SK-N-SH treated with all-trans-retinoic acid at 6 μM for 48 hours (cell line): ENCODE measurements at regions not wholly inside any gene's neighbourhood (a gene's known extent, or its start where the extent isn't known, plus 50 kb on each side); places are given as distances from the start of the nearest gene placed in this dataset.
A peak's percentile ranks its signal among the peaks of the same experiment; 100 is the strongest.

ENCODE experiments used
- BACH2 ChIP-seq: fragments of 250-450 bp; sonication (Bioruptor Pico); IDR thresholded peaks from 2 replicates; pipeline ENCODE4 v1.9.0; 2021; ENCODE audit warnings: mild to moderate bottlenecking, borderline replicate concordance
- CREB5 ChIP-seq: fragments of 250-450 bp; sonication (Bioruptor Pico); IDR thresholded peaks from 2 replicates; pipeline ENCODE4 v1.5.1; 2020; ENCODE audit warnings: low read depth, mild to moderate bottlenecking, moderate library complexity
- CSRNP3 ChIP-seq: fragments of 250-450 bp; sonication (Bioruptor Pico); IDR thresholded peaks from 2 replicates; pipeline ENCODE4 v1.5.1; 2021; ENCODE audit warnings: mild to moderate bottlenecking, moderate library complexity
- ISL1 ChIP-seq: fragments of 250-450 bp; sonication (Bioruptor Pico); IDR thresholded peaks from 2 replicates; pipeline ENCODE4 v2.1.2; 2022; ENCODE audit warnings: mild to moderate bottlenecking, moderate library complexity
- PATZ1 ChIP-seq: fragments of 250-450 bp; sonication (Bioruptor Pico); IDR thresholded peaks from 2 replicates; pipeline ENCODE4 v1.8.0; 2020; ENCODE audit warnings: mild to moderate bottlenecking, moderate library complexity, borderline replicate concordance
- POU6F1 ChIP-seq: fragments of 250-450 bp; sonication (Bioruptor Pico); IDR thresholded peaks from 2 replicates; pipeline ENCODE4 v1.8.0; 2021; ENCODE audit warnings: low read depth, mild to moderate bottlenecking, moderate library complexity, borderline replicate concordance
- RARB ChIP-seq: fragments of 250-450 bp; sonication (Bioruptor Pico); IDR thresholded peaks from 2 replicates; pipeline ENCODE4 v1.8.0; 2021; ENCODE audit warnings: mild to moderate bottlenecking, moderate library complexity
- SNAI2 ChIP-seq: fragments of 250-450 bp; sonication (Bioruptor Pico); IDR thresholded peaks from 2 replicates; pipeline ENCODE4 v1.5.0; 2020; ENCODE audit warnings: mild to moderate bottlenecking, moderate library complexity
- TCF4 ChIP-seq: fragments of 250-450 bp; sonication (Bioruptor Pico); IDR thresholded peaks from 2 replicates; pipeline ENCODE4 v1.8.0; 2021; ENCODE audit warnings: mild to moderate bottlenecking, moderate library complexity, borderline replicate concordance
- ZC3H10 ChIP-seq: fragments of 250-450 bp; sonication (Bioruptor Pico); IDR thresholded peaks from 2 replicates; pipeline ENCODE4 v1.5.1; 2021; ENCODE audit warnings: mild to moderate bottlenecking, moderate library complexity
- ZFP3 ChIP-seq: fragments of 250-450 bp; sonication (Bioruptor Pico); IDR thresholded peaks from 2 replicates; pipeline ENCODE4 v1.5.0; 2020; ENCODE audit warnings: mild to moderate bottlenecking, moderate library complexity
- ZFP30 ChIP-seq: fragments of 450-650 bp; formaldehyde crosslinking; IDR thresholded peaks from 2 replicates; pipeline ENCODE4 v1.5.0; 2022; ENCODE audit warnings: mild to moderate bottlenecking, moderate library complexity

GRCh38 chr7:24201226-24201625 lies 82.8 kb upstream of the NPY start:
- no peak for TF ChIP-seq PATZ1 (CRISPR knock-in tag)
- no peak for TF ChIP-seq RARB (CRISPR knock-in tag)
- TF ChIP-seq ZC3H10 (CRISPR knock-in tag) = no peak
- no peak for TF ChIP-seq POU6F1
- 0 out of 2 replicates have a peak, but pooled peaks have one; percentile 5 for TF ChIP-seq CREB5 (CRISPR knock-in tag)
- TF ChIP-seq ZFP3 = no peak
- peak; percentile 72 for TF ChIP-seq ISL1 (CRISPR knock-in tag)
- TF ChIP-seq BACH2 (CRISPR knock-in tag) = no peak
- TF ChIP-seq ZFP30 (CRISPR knock-in tag) = no peak
- no peak for TF ChIP-seq SNAI2 (CRISPR knock-in tag)
- no peak for TF ChIP-seq TCF4
- no peak for TF ChIP-seq CSRNP3 (CRISPR knock-in tag)
